WERI-Rb-1 (cell line): ENCODE measurements at regions not wholly inside any gene's neighbourhood (a gene's known extent, or its start where the extent isn't known, plus 50 kb on each side); places are given as distances from the start of the nearest gene placed in this dataset.

ENCODE experiments used
- DNase-seq: peaks from one replicate; pipeline ENCODE4 v3.0.0-alpha.2; 2020
- H3K27ac ChIP-seq: fragments of 250-450 bp; sonication (Bioruptor Pico); 2 replicates; pipeline ENCODE4 v1.5.1; 2020; ENCODE audit warnings: mild to moderate bottlenecking, moderate library complexity
- H3K27me3 ChIP-seq: fragments of 250-450 bp; sonication (Bioruptor Pico); 2 replicates; pipeline ENCODE4 v1.5.1; 2021; ENCODE audit warnings: mild to moderate bottlenecking, low read depth, moderate library complexity; ENCODE audit not compliant: insufficient read depth, severe bottlenecking
- H3K36me3 ChIP-seq: fragments of 250-450 bp; sonication (Bioruptor Pico); 2 replicates; pipeline ENCODE4 v1.5.1; 2020; ENCODE audit warnings: mild to moderate bottlenecking, moderate library complexity
- H3K4me3 ChIP-seq: 2 replicates; pipeline ENCODE4 v1.5.1; 2011; ENCODE audit warnings: low read depth, mild to moderate bottlenecking, control low read depth, low read length
- H3K9me3 ChIP-seq: fragments of 250-450 bp; sonication (Bioruptor Pico); 2 replicates; pipeline ENCODE4 v1.5.1; 2021; ENCODE audit warnings: mild to moderate bottlenecking, moderate library complexity; ENCODE audit not compliant: severe bottlenecking
- CTCF ChIP-seq: IDR thresholded peaks from 2 replicates; pipeline ENCODE4 v1.5.1; 2011; ENCODE audit warnings: low read depth, mild to moderate bottlenecking, control low read depth, inconsistent platforms, low read length

GRCh38 chr20:7520361-7520760 is 419.9 kb downstream of the HAO1 start:
- H3K9me3 ChIP-seq: no peaks in the 10 kb centered on the region
- no peaks in the 10 kb centered on the region for H3K36me3 ChIP-seq
- TF ChIP-seq CTCF: no peak
- H3K27me3 ChIP-seq: peaks cover 6% of the 10 kb centered on the region
- no peak for DNase-seq
- H3K27ac ChIP-seq: no peak overlapping the region
- no peak overlapping the region for H3K4me3 ChIP-seq

- no peak overlapping the region for H3K27ac ChIP-seq
- no peak overlapping the region for H3K4me3 ChIP-seq
- peaks cover 5% of the 10 kb centered on the region for H3K27me3 ChIP-seq
- no peak for DNase-seq
- H3K9me3 ChIP-seq: no peaks in the 10 kb centered on the region
- H3K36me3 ChIP-seq: no peaks in the 10 kb centered on the region
- TF ChIP-seq CTCF: no peak
Measured at GRCh38 chr20:7523288-7523687, 417.0 kb downstream of the HAO1 start.

- Histone ChIP-seq H3K27ac (no peak overlapping the region), H3K27me3 (no peaks in the 10 kb centered on the region), H3K36me3 (no peaks in the 10 kb centered on the region), H3K9me3 (no peaks in the 10 kb centered on the region), H3K4me3 (no peak overlapping the region)
- no peak for DNase-seq
- no peak for TF ChIP-seq CTCF
Measured at GRCh38 chr20:7540018-7540417, 400.2 kb downstream of the HAO1 start.

GRCh38 chr20:7540923-7541322 is 399.3 kb downstream of the HAO1 start:
- TF ChIP-seq CTCF: no peak
- DNase-seq: no peak
- H3K9me3 ChIP-seq: no peaks in the 10 kb centered on the region
- no peaks in the 10 kb centered on the region for H3K36me3 ChIP-seq
- H3K4me3 ChIP-seq: no peak overlapping the region
- H3K27ac ChIP-seq: no peak overlapping the region
- H3K27me3 ChIP-seq: no peaks in the 10 kb centered on the region

- Histone ChIP-seq H3K27me3 (no peaks in the 10 kb centered on the region), H3K4me3 (no peak overlapping the region), H3K36me3 (no peaks in the 10 kb centered on the region), H3K9me3 (no peaks in the 10 kb centered on the region), H3K27ac (no peak overlapping the region)
- no peak for TF ChIP-seq CTCF
- no peak for DNase-seq
Measured at GRCh38 chr20:7571101-7571500, 369.2 kb downstream of the HAO1 start.

- no peak for DNase-seq
- Histone ChIP-seq H3K27ac (no peak overlapping the region), H3K36me3 (no peaks in the 10 kb centered on the region), H3K27me3 (no peaks in the 10 kb centered on the region), H3K4me3 (no peak overlapping the region), H3K9me3 (no peaks in the 10 kb centered on the region)
- no peak for TF ChIP-seq CTCF
Measured at GRCh38 chr20:7571521-7572055, 368.7 kb downstream of the HAO1 start.
